ENCODE measurements at regions not wholly inside any gene's neighbourhood (a gene's known extent, or its start where the extent isn't known, plus 50 kb on each side); places are given as distances from the start of the nearest gene placed in this dataset.

GRCh38 chr2:181178130-181178529 lies 197.7 kb downstream of the UBE2E3 start:
- no peak overlapping the region for H3K4me3 ChIP-seq
- peaks cover 6% of the 10 kb centered on the region; the same call in 1 of the 2 replicates for H3F3A ChIP-seq (ENCODE audit: insufficient read depth)
- H4K20me1 ChIP-seq (ENCODE audit: insufficient read depth) = no peaks in the 10 kb centered on the region
- in situ Hi-C loops (cut with MboI) = no loop called here
- H3K27me3 ChIP-seq (replicated peaks; ENCODE audit: insufficient read depth) = no peaks in the 10 kb centered on the region
- H3K9ac ChIP-seq = no peak overlapping the region
- no peak for DNase-seq
- no peak overlapping the region for H3K4me2 ChIP-seq (ENCODE audit: unreplicated experiment)
- H3K4me1 ChIP-seq (ENCODE audit: insufficient read depth) = no peaks in the 10 kb centered on the region
- no peaks in the 10 kb centered on the region for H3K79me2 ChIP-seq (ENCODE audit: insufficient read depth)
- no peaks in the 10 kb centered on the region for H3K9me3 ChIP-seq (ENCODE audit: low read depth)
- H3K36me3 ChIP-seq (ENCODE audit: low read depth) = no peaks in the 10 kb centered on the region
- H3K9me2 ChIP-seq (ENCODE audit: insufficient read depth) = no peaks in the 10 kb centered on the region
- no peak overlapping the region for H3K27ac ChIP-seq
- H2AFZ ChIP-seq = no peak overlapping the region
- TF ChIP-seq EZH2phosphoT487 (IDR thresholded peaks at IDR 0.05; ENCODE audit: insufficient read depth, low read depth) (no peak), EZH2 (IDR thresholded peaks at IDR 0.05; ENCODE audit: insufficient read depth, poor library complexity, severe bottlenecking) (no peak)

- TF ChIP-seq EZH2phosphoT487 (IDR thresholded peaks at IDR 0.05; ENCODE audit: insufficient read depth, low read depth) (no peak), EZH2 (IDR thresholded peaks at IDR 0.05; ENCODE audit: insufficient read depth, poor library complexity, severe bottlenecking) (no peak)
- in situ Hi-C loops (cut with MboI) = no loop called here
- no peaks in the 10 kb centered on the region for H3K9me2 ChIP-seq (ENCODE audit: insufficient read depth)
- H4K20me1 ChIP-seq (ENCODE audit: insufficient read depth) = no peaks in the 10 kb centered on the region
- no peaks in the 10 kb centered on the region for H3K79me2 ChIP-seq (ENCODE audit: insufficient read depth)
- H3K9me3 ChIP-seq (ENCODE audit: low read depth) = no peaks in the 10 kb centered on the region
- H3K27ac ChIP-seq = no peak overlapping the region
- H3K36me3 ChIP-seq (ENCODE audit: low read depth) = no peaks in the 10 kb centered on the region
- no peaks in the 10 kb centered on the region for H3K27me3 ChIP-seq (replicated peaks; ENCODE audit: insufficient read depth)
- H2AFZ ChIP-seq = no peak overlapping the region
- 94 to 95% methylated on average over 2 of the region's 2 CpGs for WGBS, 2 experiments (ENCODE audit: low coverage in 1 of 2, low lambda C conversion rate in 2 of 2, missing lambda C conversion rate in 2 of 2)
- H3K4me3 ChIP-seq = no peak overlapping the region
- H3K9ac ChIP-seq = no peak overlapping the region
- no peak for DNase-seq
- peaks cover 6% of the 10 kb centered on the region; the same call in 1 of the 2 replicates for H3F3A ChIP-seq (ENCODE audit: insufficient read depth)
- H3K4me1 ChIP-seq (ENCODE audit: insufficient read depth) = no peaks in the 10 kb centered on the region
- no peak overlapping the region for H3K4me2 ChIP-seq (ENCODE audit: unreplicated experiment)
These were observed 198.5 kb downstream of the UBE2E3 start for GRCh38 chr2:181178823-181179412.

- Histone ChIP-seq H4K20me1 (ENCODE audit: insufficient read depth) (no peaks in the 10 kb centered on the region), H3K4me2 (ENCODE audit: unreplicated experiment) (no peak overlapping the region), H3K79me2 (ENCODE audit: insufficient read depth) (no peaks in the 10 kb centered on the region), H3K36me3 (ENCODE audit: low read depth) (no peaks in the 10 kb centered on the region), H3F3A (ENCODE audit: insufficient read depth) (no peaks in the 10 kb centered on the region), H3K9ac (no peak overlapping the region), H3K4me1 (ENCODE audit: insufficient read depth) (peaks cover 12% of the 10 kb centered on the region), H3K27me3 (replicated peaks; ENCODE audit: insufficient read depth) (no peaks in the 10 kb centered on the region), H3K27ac (no peak overlapping the region), H3K9me3 (ENCODE audit: low read depth) (no peaks in the 10 kb centered on the region), H3K9me2 (ENCODE audit: insufficient read depth) (no peaks in the 10 kb centered on the region), H2AFZ (no peak overlapping the region), H3K4me3 (no peak overlapping the region)
- 69 to 70% methylated on average over 4 of the region's 4 CpGs for WGBS, 2 experiments (ENCODE audit: low coverage in 1 of 2, low lambda C conversion rate in 2 of 2, missing lambda C conversion rate in 2 of 2)
- in situ Hi-C loops (cut with MboI) = no loop called here
- DNase-seq = peak; percentile 24
- TF ChIP-seq EZH2 (IDR thresholded peaks at IDR 0.05; ENCODE audit: insufficient read depth, poor library complexity, severe bottlenecking) (no peak), EZH2phosphoT487 (IDR thresholded peaks at IDR 0.05; ENCODE audit: insufficient read depth, low read depth) (no peak)
These were observed 203.6 kb downstream of the UBE2E3 start for GRCh38 chr2:181183878-181184542.

- H3K36me3 ChIP-seq (ENCODE audit: low read depth) = no peaks in the 10 kb centered on the region
- H3K4me2 ChIP-seq (ENCODE audit: unreplicated experiment) = peak overlapping the region; percentile 24
- H3K9me2 ChIP-seq (ENCODE audit: insufficient read depth) = no peaks in the 10 kb centered on the region
- H3K27me3 ChIP-seq (replicated peaks; ENCODE audit: insufficient read depth) = no peaks in the 10 kb centered on the region
- no peak for DNase-seq
- no peaks in the 10 kb centered on the region for H4K20me1 ChIP-seq (ENCODE audit: insufficient read depth)
- no peak overlapping the region for H3K4me3 ChIP-seq
- H3K79me2 ChIP-seq (ENCODE audit: insufficient read depth) = no peaks in the 10 kb centered on the region
- TF ChIP-seq EZH2 (IDR thresholded peaks at IDR 0.05; ENCODE audit: insufficient read depth, poor library complexity, severe bottlenecking) (no peak), EZH2phosphoT487 (IDR thresholded peaks at IDR 0.05; ENCODE audit: insufficient read depth, low read depth) (no peak)
- no peak overlapping the region for H3K27ac ChIP-seq
- H3K9ac ChIP-seq = no peak overlapping the region
- WGBS, 2 experiments (ENCODE audit: low coverage in 1 of 2, low lambda C conversion rate in 2 of 2, missing lambda C conversion rate in 2 of 2) = 90 to 93% methylated on average over 6 of the region's 6 CpGs
- no peaks in the 10 kb centered on the region for H3F3A ChIP-seq (ENCODE audit: insufficient read depth)
- H3K4me1 ChIP-seq (ENCODE audit: insufficient read depth) = peaks cover 12% of the 10 kb centered on the region
- H2AFZ ChIP-seq = no peak overlapping the region
- no peaks in the 10 kb centered on the region for H3K9me3 ChIP-seq (ENCODE audit: low read depth)
- in situ Hi-C loops (cut with MboI) = no loop called here
These were observed 205.0 kb downstream of the UBE2E3 start for GRCh38 chr2:181185421-181185820.

Measured in GM23248 (cell line).